GM13976 (cell line): ENCODE measurements at regions not wholly inside any gene's neighbourhood (a gene's known extent, or its start where the extent isn't known, plus 50 kb on each side); places are given as distances from the start of the nearest gene placed in this dataset.

Source experiments
- DNase-seq: peaks from one replicate; pipeline ENCODE4 v3.0.0; 2012; ENCODE audit warnings: low spot score
- in situ Hi-C: fragments of 300-500 bp; cut with MboI; formaldehyde crosslinking; loops from one replicate; pipeline ENCODE4 v1.12.0; 2022; ENCODE audit warnings: low sequenced_read_pairs, mixed read lengths, inconsistent platforms; ENCODE audit not compliant: unreplicated experiment
- TF ChIP-seq, protein P1 (sequence below): IDR thresholded peaks from 2 replicates; pipeline ENCODE4 v1.5.1; 2012; ENCODE audit warnings: borderline replicate concordance, mild to moderate bottlenecking; ENCODE audit not compliant: insufficient read depth; ENCODE audit errors: extremely low read depth, missing control alignments, control extremely low read depth

DNA sequence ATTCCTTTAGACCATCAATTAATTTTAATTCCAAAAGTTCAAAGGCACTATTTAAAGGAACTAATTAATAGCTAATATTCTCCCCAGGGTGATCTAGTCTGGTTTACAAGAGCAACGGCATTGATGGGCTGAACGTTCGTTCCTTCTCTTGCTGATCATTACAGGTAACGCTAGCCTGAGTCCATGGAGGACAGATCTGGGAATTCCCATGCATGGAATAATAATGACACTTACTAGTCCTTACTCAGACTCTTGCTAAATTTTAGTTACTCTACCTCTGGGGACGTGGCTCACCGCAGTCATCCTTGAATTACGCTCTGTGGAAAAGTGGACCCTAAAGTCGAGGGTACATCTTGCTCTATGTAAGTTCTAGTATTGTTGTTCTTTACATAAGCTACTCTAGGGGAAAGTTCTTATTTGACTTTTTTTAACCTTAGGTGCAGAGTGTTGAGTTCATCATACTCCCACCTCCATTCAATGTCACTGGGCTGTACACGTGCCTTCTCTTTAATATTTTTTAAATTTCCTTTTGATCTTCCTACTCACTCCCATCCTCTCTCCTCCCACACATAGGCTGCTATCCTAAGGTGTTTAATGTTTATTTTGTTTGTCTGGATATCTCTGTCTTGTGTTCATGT, 133.9 kb downstream of the ZNF281 start:
- TF ChIP-seq, protein P1, sequence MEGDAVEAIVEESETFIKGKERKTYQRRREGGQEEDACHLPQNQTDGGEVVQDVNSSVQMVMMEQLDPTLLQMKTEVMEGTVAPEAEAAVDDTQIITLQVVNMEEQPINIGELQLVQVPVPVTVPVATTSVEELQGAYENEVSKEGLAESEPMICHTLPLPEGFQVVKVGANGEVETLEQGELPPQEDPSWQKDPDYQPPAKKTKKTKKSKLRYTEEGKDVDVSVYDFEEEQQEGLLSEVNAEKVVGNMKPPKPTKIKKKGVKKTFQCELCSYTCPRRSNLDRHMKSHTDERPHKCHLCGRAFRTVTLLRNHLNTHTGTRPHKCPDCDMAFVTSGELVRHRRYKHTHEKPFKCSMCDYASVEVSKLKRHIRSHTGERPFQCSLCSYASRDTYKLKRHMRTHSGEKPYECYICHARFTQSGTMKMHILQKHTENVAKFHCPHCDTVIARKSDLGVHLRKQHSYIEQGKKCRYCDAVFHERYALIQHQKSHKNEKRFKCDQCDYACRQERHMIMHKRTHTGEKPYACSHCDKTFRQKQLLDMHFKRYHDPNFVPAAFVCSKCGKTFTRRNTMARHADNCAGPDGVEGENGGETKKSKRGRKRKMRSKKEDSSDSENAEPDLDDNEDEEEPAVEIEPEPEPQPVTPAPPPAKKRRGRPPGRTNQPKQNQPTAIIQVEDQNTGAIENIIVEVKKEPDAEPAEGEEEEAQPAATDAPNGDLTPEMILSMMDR = no peak
- in situ Hi-C loops = no loop called here
- no peak for DNase-seq

DNA sequence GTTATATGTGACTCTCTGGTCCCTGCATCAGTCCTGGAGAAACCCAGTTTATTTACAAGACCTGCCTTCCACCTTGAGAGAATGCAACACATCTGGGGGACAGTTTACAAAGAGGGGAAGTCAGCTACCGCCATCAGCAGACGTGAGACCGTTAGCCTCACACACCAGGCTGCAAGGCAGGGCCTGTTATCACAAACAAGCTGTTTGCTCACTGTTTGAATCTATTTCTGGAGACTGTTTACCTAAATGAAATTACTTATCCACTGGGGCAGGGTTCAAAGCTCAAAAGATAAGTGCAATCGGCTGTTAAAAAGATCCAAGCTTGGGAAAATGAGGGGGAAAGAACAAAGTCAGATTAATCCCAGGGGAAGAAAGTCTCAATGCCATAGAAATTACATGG, 134.4 kb downstream of the ZNF281 start:
- in situ Hi-C loops = no loop called here
- DNase-seq = no peak
- TF ChIP-seq, protein P1 = no peak

DNA sequence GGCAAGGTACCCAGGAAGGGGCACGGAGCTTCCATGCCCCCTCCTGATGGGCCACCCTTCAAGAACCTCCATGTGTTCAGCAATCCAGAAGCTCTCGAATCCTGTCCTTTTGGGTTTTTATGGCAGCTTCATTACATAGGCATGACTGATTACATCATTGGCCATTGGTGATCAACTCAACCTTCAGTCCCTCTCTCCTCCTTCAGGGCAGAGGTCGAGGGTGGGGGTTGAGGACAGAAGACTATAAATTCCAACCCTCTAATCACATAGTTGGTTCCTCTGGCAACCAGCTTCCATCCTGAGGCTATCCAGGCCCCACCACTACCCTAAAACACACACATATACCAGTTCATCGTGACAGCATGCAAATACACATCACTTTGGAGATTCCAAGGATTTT, 135.7 kb downstream of the ZNF281 start:
- TF ChIP-seq, protein P1 = no peak
- in situ Hi-C loops = no loop called here
- DNase-seq = no peak

DNA sequence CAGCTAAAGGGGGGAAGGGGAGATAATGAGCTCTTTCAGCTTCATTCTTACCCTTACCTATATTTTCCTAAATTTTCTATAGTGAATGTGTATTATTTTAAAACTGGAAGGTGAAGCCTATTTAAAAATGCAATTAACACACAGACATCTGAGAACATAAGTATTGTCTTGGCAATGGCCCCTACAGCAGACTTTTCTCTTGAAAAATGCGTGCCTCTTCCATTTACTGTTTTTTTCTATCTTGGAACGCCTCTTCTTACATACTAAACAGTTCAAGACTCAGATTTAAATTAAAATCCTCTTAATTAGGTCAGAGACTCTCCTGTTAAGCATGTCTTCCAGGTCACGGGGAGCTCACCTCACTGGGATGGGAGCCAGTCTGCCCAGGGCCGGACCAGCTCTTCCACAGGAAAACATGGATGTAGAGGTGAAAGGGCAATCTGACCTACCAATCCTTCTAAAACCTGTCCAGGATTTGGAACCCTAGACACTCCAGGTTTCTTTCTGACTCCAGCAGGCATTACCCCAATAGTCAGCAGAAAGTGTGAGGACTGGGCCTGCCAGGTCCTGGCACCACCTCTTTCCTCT, 137.3 kb downstream of the ZNF281 start:
- DNase-seq = no peak
- in situ Hi-C loops = no loop called here
- TF ChIP-seq, protein P1 = no peak

DNA sequence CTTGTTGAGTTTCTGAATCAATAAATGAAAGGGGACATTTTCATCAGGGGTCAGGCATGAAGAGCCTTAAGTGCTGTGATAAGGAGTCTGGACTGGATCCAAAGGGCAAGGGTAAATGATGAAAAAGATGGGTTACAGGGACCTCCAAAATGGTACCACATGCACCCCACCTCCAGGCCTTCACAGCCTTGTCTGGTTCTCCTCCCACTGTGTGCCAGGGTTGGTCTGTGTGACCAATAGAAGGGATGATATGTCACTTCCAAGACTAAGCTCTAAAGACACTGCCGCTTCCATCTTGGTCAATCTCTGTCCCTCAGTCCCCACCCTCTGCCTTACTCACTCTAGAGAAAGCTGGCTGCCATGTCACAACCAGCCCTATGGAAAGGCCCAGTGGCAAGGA, 140.6 kb downstream of the ZNF281 start:
- in situ Hi-C loops = loop anchor here (10.0 kb wide), 1 partner anchor 216 kb away; no protein-coding TSS in a partner anchor
- DNase-seq = no peak
- TF ChIP-seq, protein P1 = no peak

DNA sequence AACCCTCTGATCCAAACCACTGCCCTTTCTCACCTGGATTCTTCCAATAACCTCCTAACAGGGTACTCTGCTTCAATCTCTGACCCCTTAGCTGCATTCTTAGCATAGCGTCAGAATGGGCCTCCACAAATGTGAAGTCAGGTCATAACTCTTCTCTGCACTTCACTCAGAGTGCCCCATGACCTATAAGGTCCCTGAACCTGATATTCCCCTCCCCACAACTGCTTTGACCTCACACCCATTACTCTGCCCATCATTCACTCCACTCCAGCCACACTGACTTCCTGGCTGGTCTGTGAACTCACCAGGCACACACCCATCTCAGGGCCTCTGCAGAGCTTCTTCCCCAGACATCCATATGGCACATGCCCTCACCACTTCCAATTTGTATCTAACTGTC, 141.9 kb downstream of the ZNF281 start:
- TF ChIP-seq, protein P1 = no peak
- in situ Hi-C loops = loop anchor here (10.0 kb wide), 1 partner anchor 217 kb away; no protein-coding TSS in a partner anchor

More for the DNA sequence above, 141.9 kb downstream of the ZNF281 start:
- no peak for DNase-seq
